ENCODE measurements at regions not wholly inside any gene's neighbourhood (a gene's known extent, or its start where the extent isn't known, plus 50 kb on each side); places are given as distances from the start of the nearest gene placed in this dataset.
"Not testable (repeated sequence)": the region's sequence is repeated elsewhere in the genome, so short reads cannot be mapped to it uniquely, and the experiment has no call there.

DNA sequence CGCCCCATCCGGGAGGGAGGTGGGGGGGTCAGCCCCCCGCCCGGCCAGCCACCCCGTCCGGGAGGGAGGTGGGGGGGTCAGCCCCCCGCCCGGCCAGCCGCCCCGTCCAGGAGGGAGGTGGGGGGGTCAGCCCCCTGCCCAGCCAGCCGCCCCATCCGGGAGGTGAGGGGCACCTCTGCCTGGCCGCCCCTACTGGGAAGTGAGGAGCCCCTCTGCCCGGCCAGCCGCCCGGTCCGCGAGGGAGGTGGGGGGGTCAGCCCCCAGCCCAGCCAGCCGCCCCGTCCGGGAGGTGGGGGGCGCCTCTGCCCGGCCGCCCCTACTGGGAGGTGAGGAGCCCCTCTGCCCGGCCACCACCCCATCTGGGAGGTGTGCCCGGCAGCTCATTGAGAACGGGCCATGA is 76.6 kb upstream of the MS4A8 start:
- ATAC-seq (ENCODE audit: low read depth); H3K4me1 ChIP-seq (ENCODE audit: control insufficient read depth in 2 of 2, insufficient read depth in 2 of 2, low read length in 2 of 2); H3K9me3 Mint-ChIP-seq (ENCODE audit: insufficient read depth); H3K27me3 ChIP-seq (replicated peaks in 1 of 4; ENCODE audit: control extremely low read depth in 1 of 4, control insufficient read depth in 3 of 4, insufficient read depth in 4 of 4, low read length in 3 of 4); H3K9me3 ChIP-seq (ENCODE audit: control extremely low read depth in 1 of 3, control insufficient read depth in 2 of 3, insufficient read depth in 1 of 3, low read length in 2 of 3); H3K79me2 ChIP-seq (ENCODE audit: control insufficient read depth, insufficient read depth, low read length); H3K27ac ChIP-seq (ENCODE audit: low read length in 2 of 2); CTCF ChIA-PET; H3K27ac Mint-ChIP-seq; intact Hi-C loops (cut with micrococcal nuclease); H2AFZ ChIP-seq (ENCODE audit: insufficient read depth, low read depth, low read length, poor library complexity, severe bottlenecking); H3K4me3 Mint-ChIP-seq; POLR2A ChIA-PET; H3K4me2 ChIP-seq (replicated peaks; ENCODE audit: low read depth, low read length, poor library complexity, severe bottlenecking); H3K9ac ChIP-seq (ENCODE audit: low read length); DNase-seq; H3K36me3 ChIP-seq (replicated peaks in 1 of 2; ENCODE audit: control extremely low read depth in 1 of 2, control insufficient read depth in 1 of 2, extremely low read depth in 1 of 2, insufficient read depth in 2 of 2, low read length in 1 of 2); H4K20me1 ChIP-seq (ENCODE audit: control insufficient read depth, insufficient read depth, low read length, poor library complexity, severe bottlenecking); H3K27me3 Mint-ChIP-seq; H3K4me3 ChIP-seq (ENCODE audit: control extremely low read depth in 1 of 5, extremely low read depth in 1 of 5, insufficient read depth in 1 of 5, low read depth in 2 of 5, low read length in 4 of 5): not testable (repeated sequence)
- peaks cover 14% of the 10 kb centered on the region for H3K4me1 Mint-ChIP-seq
- 99% methylated on average over 11 of the region's 27 CpGs for WGBS (ENCODE audit: insufficient coverage)

DNA sequence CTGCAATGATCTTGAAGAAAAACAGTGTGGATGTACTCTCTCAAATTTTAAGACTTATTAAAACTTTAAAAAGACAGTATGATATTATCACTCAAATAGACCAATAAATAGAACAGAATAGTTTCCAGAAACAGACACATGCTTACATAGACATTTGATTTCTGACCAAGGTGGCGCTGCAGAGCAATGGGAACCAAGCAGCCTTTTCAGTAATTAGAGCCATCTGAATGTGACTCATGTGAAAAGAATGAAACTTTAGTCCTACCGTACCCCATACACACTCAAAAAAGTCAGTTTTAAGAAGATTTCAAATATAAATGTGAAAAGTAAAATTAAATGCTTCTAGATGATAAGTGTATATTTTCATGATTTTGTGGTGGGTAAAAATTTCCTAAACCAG is 74.2 kb upstream of the MS4A8 start:
- Histone ChIP-seq H3K36me3 (replicated peaks in 1 of 2; ENCODE audit: control extremely low read depth in 1 of 2, control insufficient read depth in 1 of 2, extremely low read depth in 1 of 2, insufficient read depth in 2 of 2, low read length in 1 of 2) (no peaks in the 10 kb centered on the region), H3K4me3 (ENCODE audit: control extremely low read depth in 1 of 5, extremely low read depth in 1 of 5, insufficient read depth in 1 of 5, low read depth in 2 of 5, low read length in 4 of 5) (no peak overlapping the region), H2AFZ (ENCODE audit: insufficient read depth, low read depth, low read length, poor library complexity, severe bottlenecking) (no peak overlapping the region), H3K9me3 (ENCODE audit: control extremely low read depth in 1 of 3, control insufficient read depth in 2 of 3, insufficient read depth in 1 of 3, low read length in 2 of 3) (peaks cover 0 to 3% (median 0%) of the 10 kb centered on the region in 3 donors), H3K4me2 (replicated peaks; ENCODE audit: low read depth, low read length, poor library complexity, severe bottlenecking) (no peak overlapping the region), H3K9ac (ENCODE audit: low read length) (no peak overlapping the region), H4K20me1 (ENCODE audit: control insufficient read depth, insufficient read depth, low read length, poor library complexity, severe bottlenecking) (no peaks in the 10 kb centered on the region), H3K27me3 (replicated peaks in 1 of 4; ENCODE audit: control extremely low read depth in 1 of 4, control insufficient read depth in 3 of 4, insufficient read depth in 4 of 4, low read length in 3 of 4) (no peaks in the 10 kb centered on the region), H3K4me1 (ENCODE audit: control insufficient read depth in 2 of 2, insufficient read depth in 2 of 2, low read length in 2 of 2) (no peaks in the 10 kb centered on the region), H3K79me2 (ENCODE audit: control insufficient read depth, insufficient read depth, low read length) (no peaks in the 10 kb centered on the region), H3K27ac (ENCODE audit: low read length in 2 of 2) (no peak overlapping the region)
- ATAC-seq (ENCODE audit: low read depth) = no peak
- H3K4me3 Mint-ChIP-seq = no peak overlapping the region
- no peak overlapping the region for H3K27ac Mint-ChIP-seq
- peaks cover 4% of the 10 kb centered on the region for H3K9me3 Mint-ChIP-seq (ENCODE audit: insufficient read depth)
- intact Hi-C loops (cut with micrococcal nuclease) = no loop called here
- CTCF ChIA-PET = interaction anchor here (1.1 kb wide), 1 partner anchor 292 kb away, joined by 4 read pairs; no protein-coding TSS in a partner anchor
- WGBS (ENCODE audit: insufficient coverage) = no CpG with 5 or more reads among the region's 2 CpGs
- H3K4me1 Mint-ChIP-seq = peaks cover 7% of the 10 kb centered on the region
- POLR2A ChIA-PET = no interaction called here
- no peak for TF ChIP-seq EZH2 (IDR thresholded peaks at IDR 0.05; ENCODE audit: borderline replicate concordance, insufficient read depth, low read depth, low read length, poor library complexity, severe bottlenecking)
- TF ChIP-seq, protein P1, sequence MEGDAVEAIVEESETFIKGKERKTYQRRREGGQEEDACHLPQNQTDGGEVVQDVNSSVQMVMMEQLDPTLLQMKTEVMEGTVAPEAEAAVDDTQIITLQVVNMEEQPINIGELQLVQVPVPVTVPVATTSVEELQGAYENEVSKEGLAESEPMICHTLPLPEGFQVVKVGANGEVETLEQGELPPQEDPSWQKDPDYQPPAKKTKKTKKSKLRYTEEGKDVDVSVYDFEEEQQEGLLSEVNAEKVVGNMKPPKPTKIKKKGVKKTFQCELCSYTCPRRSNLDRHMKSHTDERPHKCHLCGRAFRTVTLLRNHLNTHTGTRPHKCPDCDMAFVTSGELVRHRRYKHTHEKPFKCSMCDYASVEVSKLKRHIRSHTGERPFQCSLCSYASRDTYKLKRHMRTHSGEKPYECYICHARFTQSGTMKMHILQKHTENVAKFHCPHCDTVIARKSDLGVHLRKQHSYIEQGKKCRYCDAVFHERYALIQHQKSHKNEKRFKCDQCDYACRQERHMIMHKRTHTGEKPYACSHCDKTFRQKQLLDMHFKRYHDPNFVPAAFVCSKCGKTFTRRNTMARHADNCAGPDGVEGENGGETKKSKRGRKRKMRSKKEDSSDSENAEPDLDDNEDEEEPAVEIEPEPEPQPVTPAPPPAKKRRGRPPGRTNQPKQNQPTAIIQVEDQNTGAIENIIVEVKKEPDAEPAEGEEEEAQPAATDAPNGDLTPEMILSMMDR (IDR thresholded peaks at IDR 0.05) = no peak
- H3K27me3 Mint-ChIP-seq = no peaks in the 10 kb centered on the region
- DNase-seq = no peak
